HG03432 (cell line): ENCODE measurements at regions not wholly inside any gene's neighbourhood (a gene's known extent, or its start where the extent isn't known, plus 50 kb on each side); places are given as distances from the start of the nearest gene placed in this dataset.
"Not testable (repeated sequence)": the region's sequence is repeated elsewhere in the genome, so short reads cannot be mapped to it uniquely, and the experiment has no call there.

Experiments
- ATAC-seq: cut with Tn5 transposase; IDR thresholded peaks from one replicate; pipeline ENCODE4 v1.9.1; 2021; ENCODE audit warnings: mild to moderate bottlenecking, moderate library complexity; ENCODE audit not compliant: unreplicated experiment

- no peak for ATAC-seq
Observed at GRCh38 chr18:30713299-30713698, 329.2 kb downstream of the DSC3 start.

GRCh38 chr18:30712383-30712782 lies 330.2 kb downstream of the DSC3 start:
- peak; percentile 96 for ATAC-seq

DNA sequence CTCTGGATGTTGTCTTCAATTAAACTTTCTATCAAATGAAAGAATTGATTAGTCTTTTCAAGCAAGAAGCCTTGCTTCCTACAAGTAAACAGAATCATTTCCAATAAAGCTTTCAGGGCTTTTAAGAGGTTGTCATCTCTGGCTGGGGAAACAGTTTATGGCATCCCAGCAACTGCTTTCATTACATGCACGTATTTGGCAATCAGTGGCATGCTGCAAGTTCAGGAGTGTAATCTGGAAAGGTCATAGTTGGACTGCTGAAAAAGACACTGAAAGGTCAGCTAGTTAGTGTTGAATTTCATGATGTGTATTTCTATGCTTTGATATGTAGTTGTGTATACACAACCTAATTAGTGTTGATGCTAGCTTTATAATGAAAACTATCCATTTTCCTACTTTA lies 332.9 kb downstream of the DSC3 start:
- ATAC-seq = no peak

GRCh38 chr18:30705943-30706342 lies 336.6 kb downstream of the DSC3 start:
- no peak for ATAC-seq

GRCh38 chr18:30698571-30698970 lies 344.0 kb downstream of the DSC3 start:
- ATAC-seq = no peak

DNA sequence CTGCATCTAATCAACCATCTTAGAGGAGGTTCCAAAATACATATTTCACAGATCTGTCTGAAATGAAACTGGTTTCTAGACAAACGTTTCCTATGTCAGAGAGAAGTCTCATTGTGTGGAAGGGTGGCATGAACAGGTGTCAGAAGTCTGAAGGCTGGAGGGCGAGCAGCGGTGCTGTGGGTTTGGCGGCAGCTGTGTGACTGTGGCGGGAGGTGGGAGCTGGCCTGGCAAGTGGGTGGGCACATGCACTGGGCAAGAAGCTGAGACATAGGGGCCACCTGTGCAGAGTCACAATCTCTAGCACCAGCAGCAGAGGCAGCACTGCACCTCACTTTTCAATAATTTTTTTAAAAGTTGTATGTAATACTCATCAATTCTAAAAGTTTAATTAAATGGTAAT lies 346.3 kb downstream of the DSC3 start:
- no peak for ATAC-seq

DNA sequence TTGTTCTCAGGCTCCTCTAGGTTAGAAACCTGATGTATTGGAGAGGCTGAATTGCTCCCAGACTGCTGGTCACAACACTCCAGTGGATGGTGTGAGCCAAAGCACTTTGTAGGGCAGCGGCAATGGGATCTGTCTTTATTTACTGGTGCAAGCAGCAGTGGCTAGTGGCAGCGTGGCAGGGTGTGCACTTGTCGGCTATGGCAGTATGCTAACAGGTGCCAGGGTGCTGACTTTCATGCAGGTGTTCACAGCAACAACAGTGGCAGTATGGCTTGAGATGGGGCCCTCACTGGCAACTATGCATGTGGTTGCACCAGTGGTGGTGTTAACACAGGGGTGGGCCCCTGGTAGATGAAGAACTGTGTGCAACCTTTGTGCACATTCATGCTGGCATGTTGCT lies 347.8 kb downstream of the DSC3 start:
- ATAC-seq = no peak

DNA sequence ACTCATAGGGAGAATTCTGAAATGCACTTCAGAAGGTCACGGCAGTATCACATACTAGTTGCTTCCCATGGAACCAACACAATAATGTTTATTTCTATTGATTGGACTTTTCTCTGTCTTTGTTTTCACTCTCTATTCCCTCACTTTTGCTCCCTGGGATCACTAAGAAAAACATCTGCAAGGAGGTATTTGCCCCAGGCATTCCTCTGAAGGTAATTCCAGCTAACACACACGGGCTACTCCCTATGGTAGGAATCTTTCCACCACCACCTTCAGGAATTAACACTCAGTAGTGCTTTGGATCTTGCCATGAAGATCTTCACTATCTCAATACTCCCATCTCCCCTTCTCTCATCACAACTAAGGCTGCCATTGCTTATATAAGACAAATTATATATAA lies 353.3 kb downstream of the DSC3 start:
- ATAC-seq = no peak

DNA sequence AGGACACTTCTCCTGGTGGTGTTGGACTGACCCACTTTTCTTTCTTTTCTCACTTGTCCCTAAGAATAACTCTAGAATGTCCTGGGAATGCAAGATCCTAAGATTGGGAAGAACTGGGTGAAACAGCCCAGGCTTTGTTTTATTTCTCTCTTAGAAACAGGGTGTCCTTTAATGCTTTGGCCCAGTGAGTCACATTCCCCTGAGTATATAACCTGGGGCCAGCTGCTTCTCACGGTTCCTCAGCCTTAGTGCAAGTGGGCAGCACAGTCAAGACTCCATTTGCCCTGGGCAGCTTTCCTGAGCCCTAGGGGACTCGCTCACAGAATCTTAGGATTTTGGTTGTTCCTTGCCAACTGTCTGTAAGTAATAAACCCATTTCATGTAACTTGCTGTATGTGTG lies 355.0 kb downstream of the DSC3 start:
- ATAC-seq = no peak

- no peak for ATAC-seq
Observed at GRCh38 chr18:30684825-30685481, 357.6 kb downstream of the DSC3 start.

DNA sequence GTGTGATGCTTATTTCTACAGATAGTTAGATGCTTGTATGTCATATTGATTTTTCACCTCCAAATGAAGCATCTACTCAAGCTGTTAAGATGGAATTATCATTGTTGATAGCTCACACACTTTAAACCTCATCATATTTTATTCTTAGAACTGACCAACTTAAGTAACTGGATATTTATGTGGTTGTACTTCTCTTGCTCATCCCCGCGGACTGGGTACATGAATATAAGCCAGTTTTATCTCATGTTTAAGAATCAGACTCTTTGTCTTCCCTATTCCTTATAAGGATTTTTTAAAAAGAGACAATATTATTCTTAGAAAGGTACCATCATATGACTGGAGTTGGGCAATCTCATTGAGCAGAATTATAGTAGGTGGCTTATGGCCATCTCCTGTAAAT lies 358.7 kb downstream of the DSC3 start:
- no peak for ATAC-seq

- no peak for ATAC-seq
Observed at GRCh38 chr18:30682672-30683071, 359.9 kb downstream of the DSC3 start.

- no peak for ATAC-seq
Observed at GRCh38 chr18:30679285-30679930, 363.1 kb downstream of the DSC3 start.

DNA sequence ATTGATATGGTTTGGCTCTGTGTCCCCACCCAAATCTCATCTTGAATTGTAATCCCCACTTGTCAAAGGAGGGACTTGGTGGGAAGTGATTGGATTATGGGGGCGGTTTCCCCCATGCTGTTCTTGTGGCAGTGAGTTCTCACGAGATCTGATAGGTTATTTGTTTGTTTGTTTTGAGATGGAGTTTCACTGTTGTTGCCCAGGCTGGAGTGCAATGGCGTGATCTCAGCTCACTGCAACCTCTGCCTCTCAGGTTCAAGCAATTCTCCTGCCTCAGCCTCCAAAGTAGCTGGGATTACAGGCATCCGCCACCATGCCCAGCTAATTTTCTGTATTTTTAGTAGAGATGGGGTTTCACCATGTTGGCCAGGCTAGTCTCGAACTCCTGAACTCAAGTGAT lies 364.7 kb downstream of the DSC3 start:
- ATAC-seq = not testable (repeated sequence)

- ATAC-seq = no peak
Observed at GRCh38 chr18:30676053-30676480, 366.5 kb downstream of the DSC3 start.

- no peak for ATAC-seq
Observed at GRCh38 chr18:30675493-30675892, 367.0 kb downstream of the DSC3 start.

GRCh38 chr18:30675072-30675471 lies 367.5 kb downstream of the DSC3 start:
- no peak for ATAC-seq

- no peak for ATAC-seq
Observed at GRCh38 chr18:30674596-30674995, 367.9 kb downstream of the DSC3 start.

GRCh38 chr18:30672439-30672838 lies 370.1 kb downstream of the DSC3 start:
- ATAC-seq = not testable (repeated sequence)

DNA sequence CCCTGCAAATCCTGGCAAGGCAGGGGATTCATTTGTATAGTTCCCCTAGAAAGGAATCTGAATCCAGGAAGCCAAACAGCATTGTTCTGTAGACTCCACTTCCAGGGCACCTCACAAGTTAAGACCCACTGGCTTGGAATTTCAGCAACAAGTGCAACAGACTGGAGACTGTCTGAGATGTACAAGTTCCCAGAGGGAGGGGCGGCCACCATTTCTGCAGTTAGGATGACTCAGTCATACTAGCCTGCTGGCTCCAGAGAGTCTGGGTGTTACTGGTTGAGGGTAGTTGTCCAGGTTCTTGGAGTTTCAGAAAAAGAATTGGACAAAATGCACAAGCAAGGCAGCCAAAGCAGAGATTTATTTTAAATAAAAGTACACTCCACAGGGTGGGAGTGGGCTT lies 384.2 kb downstream of the DSC3 start:
- no peak for ATAC-seq

DNA sequence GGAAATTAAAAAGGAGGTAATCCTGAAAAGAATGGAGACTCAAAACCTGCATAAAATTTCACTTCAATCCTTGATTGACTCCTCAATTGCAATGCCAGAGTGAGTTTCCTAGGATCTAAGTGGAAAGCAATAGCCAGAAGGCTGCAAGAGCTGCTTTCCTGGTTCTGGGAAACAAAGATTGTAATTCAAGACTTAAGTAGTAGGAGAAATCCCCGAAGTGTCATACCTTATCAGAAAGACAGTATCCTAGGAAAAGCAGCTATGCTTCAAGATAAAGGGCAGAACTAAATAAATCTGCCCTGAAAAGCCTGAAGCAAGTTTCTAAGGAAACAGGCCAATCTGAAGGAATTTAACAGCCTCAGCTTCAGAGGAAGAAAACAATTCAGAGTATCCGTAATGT lies 390.2 kb downstream of the DSC3 start:
- no peak for ATAC-seq

- ATAC-seq = no peak
Observed at GRCh38 chr18:30650499-30650898, 392.0 kb downstream of the DSC3 start.

DNA sequence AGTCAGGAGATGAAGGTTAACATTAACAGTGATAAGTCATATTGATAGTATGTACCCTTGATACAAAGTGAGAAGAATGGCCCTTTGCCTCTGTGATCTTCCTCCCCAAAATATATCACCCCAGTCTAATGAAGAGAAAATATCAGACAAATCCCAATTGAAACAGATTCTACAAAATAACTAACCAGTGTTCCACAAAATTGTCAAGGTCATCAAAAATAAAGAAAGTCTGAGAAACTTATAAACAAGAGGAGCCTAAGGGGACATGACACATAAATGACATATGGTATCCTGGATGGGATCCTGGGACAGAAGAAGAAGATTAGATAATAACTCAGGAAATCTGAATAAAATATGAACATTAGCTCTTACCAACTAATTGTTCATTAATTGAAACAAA lies 398.4 kb downstream of the DSC3 start:
- ATAC-seq = no peak
